Gastrocnemius medialis (tissue), 4 donors: ENCODE measurements at regions not wholly inside any gene's neighbourhood (a gene's known extent, or its start where the extent isn't known, plus 50 kb on each side); places are given as distances from the start of the nearest gene placed in this dataset.

Experiments
- ATAC-seq, 2 donors: fragments of 150-250 bp; one replicate each; pipeline ENCODE4 v1.9.1; 2016
- DNase-seq, 2 donors: peaks; one replicate each; pipeline ENCODE4 v3.0.0-alpha.2; 2019
- H3K27ac ChIP-seq, 4 donors: fragments of 200-600 bp; sonication (generic); 1 replicate in 1 of 4; 2 replicates in 3 of 4; pipeline ENCODE4 v1.5.1; 2016 to 2018; ENCODE audit warnings: mild to moderate bottlenecking in 2 of 4, moderate library complexity in 1 of 4
- H3K27me3 ChIP-seq, 3 donors: fragments of 200-600 bp; sonication (generic) in 2 of 3; 1 replicate in 1 of 3; 2 replicates in 2 of 3; pipeline versions ENCODE4 v1.5.1 to v1.6.0; 2016 to 2019; ENCODE audit warnings: mild to moderate bottlenecking in 1 of 3, moderate library complexity in 1 of 3
- H3K36me3 ChIP-seq, 2 donors: fragments of 200-600 bp; sonication (generic) in 1 of 2; one replicate each; pipeline ENCODE4 v1.5.1; 2017 to 2018
- H3K4me1 ChIP-seq, 2 donors: fragments of 200-600 bp; sonication (generic) in 1 of 2; one replicate each; pipeline ENCODE4 v1.5.1; 2016 to 2017; ENCODE audit warnings: mild to moderate bottlenecking in 2 of 2
- H3K4me3 ChIP-seq, 4 donors: fragments of 200-600 bp; sonication (generic) in 3 of 4; 1 replicate in 1 of 4; 2 replicates in 3 of 4; pipeline ENCODE4 v1.5.1; 2016 to 2019; ENCODE audit warnings: mild to moderate bottlenecking in 2 of 4
- H3K9me3 ChIP-seq, 3 donors: fragments of 200-600 bp; sonication (generic) in 2 of 3; 1 replicate in 1 of 3; 2 replicates in 2 of 3; pipeline ENCODE4 v1.5.1; 2016 to 2019
- POLR2A ChIP-seq, 2 donors: fragments of 450-650 bp; IDR thresholded peaks; one replicate each; pipeline ENCODE4 v1.6.1; 2017; ENCODE audit warnings: antibody characterized with exemption in 2 of 2, mild to moderate bottlenecking in 2 of 2, moderate library complexity in 2 of 2
- in situ Hi-C, 4 donors: fragments of 200-750 bp; cut with MboI; loops; one replicate each; pipeline versions ENCODE4 v1.15.0 to v1.8.0; 2017; ENCODE audit warnings: low sequenced_read_pairs in 4 of 4
- intact Hi-C: fragments of 100-400 bp; cut with DNase I; formaldehyde crosslinking; loops from one replicate; pipeline ENCODE4 v1.15.1; 2023; ENCODE audit warnings: low total_unique reads
- TF ChIP-seq, protein P1 (sequence below), 5 experiments: fragments of 450-650 bp in 3 of 5; fragments of 200-600 bp in 2 of 5; sonication (generic) in 2 of 5; IDR thresholded peaks in 4 of 5; conservative IDR thresholded peaks in 1 of 5; 1 replicate in 4 of 5; 2 replicates in 1 of 5; pipeline ENCODE4 v1.5.1; 2016 to 2019; ENCODE audit warnings: antibody characterized with exemption in 5 of 5, mild to moderate bottlenecking in 3 of 5, moderate library complexity in 3 of 5

DNA sequence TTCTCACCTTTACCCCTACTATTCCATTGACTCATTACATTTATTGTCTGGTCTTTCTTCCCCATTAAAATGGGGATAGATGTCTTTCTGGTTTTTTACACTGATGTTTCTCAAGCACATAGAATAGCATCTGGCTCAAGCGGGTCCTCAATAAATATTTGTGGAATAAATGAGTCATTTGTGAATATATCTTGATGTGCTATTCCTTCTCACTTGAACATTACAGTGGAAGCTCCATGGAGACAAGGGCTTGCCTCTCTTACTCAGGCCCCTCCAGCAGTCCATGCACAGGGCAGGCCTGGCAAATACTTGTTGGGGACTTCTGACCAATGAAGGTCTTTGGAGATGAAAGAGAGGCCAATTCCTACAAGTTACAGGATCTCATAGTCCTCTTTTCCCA, 151.7 kb upstream of the TAS2R1 start:
- Histone ChIP-seq H3K9me3 (no peaks in the 10 kb centered on the region), H3K36me3 (no peaks in the 10 kb centered on the region), H3K4me3 (no peak overlapping the region), H3K4me1 (no peaks in the 10 kb centered on the region), H3K27me3 (no peaks in the 10 kb centered on the region), H3K27ac (no peak overlapping the region)
- ATAC-seq (no peak), DNase-seq (no peak)
- TF ChIP-seq, protein P1, sequence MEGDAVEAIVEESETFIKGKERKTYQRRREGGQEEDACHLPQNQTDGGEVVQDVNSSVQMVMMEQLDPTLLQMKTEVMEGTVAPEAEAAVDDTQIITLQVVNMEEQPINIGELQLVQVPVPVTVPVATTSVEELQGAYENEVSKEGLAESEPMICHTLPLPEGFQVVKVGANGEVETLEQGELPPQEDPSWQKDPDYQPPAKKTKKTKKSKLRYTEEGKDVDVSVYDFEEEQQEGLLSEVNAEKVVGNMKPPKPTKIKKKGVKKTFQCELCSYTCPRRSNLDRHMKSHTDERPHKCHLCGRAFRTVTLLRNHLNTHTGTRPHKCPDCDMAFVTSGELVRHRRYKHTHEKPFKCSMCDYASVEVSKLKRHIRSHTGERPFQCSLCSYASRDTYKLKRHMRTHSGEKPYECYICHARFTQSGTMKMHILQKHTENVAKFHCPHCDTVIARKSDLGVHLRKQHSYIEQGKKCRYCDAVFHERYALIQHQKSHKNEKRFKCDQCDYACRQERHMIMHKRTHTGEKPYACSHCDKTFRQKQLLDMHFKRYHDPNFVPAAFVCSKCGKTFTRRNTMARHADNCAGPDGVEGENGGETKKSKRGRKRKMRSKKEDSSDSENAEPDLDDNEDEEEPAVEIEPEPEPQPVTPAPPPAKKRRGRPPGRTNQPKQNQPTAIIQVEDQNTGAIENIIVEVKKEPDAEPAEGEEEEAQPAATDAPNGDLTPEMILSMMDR (IDR thresholded peaks at IDR 0.05 in 4 of 5, conservative IDR thresholded peaks at IDR 0.05 in 1 of 5), result no peak
- no peak for TF ChIP-seq POLR2A (IDR thresholded peaks at IDR 0.05)
- intact Hi-C loops (no loop called here), in situ Hi-C loops (no loop called here)

DNA sequence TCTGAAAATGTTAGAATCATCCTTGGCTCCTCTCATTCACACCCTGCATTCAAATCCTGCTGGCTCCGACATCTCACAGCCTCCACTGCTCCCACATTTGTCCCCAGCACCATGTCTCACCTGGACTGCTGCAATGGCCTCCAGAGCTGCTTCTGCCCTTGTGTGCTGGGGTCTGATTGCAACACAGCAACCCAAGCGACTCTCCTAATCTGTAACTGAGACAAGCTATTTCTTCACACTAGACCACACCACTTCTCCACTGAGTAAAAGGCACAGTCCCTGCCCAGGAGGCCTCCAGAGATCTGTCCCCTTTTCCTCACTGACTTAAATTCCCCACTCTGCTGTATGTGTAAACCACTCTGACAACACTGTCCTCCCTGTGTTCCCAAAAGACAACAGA, 151.1 kb upstream of the TAS2R1 start:
- Histone ChIP-seq H3K4me3 (no peak overlapping the region), H3K9me3 (no peaks in the 10 kb centered on the region), H3K27ac (no peak overlapping the region), H3K36me3 (no peaks in the 10 kb centered on the region), H3K27me3 (no peaks in the 10 kb centered on the region), H3K4me1 (no peaks in the 10 kb centered on the region)
- intact Hi-C loops, result no loop called here
- DNase-seq (no peak), ATAC-seq (no peak)
- no peak for TF ChIP-seq POLR2A (IDR thresholded peaks at IDR 0.05)
- TF ChIP-seq, protein P1 (IDR thresholded peaks at IDR 0.05 in 4 of 5, conservative IDR thresholded peaks at IDR 0.05 in 1 of 5), result no peak
- in situ Hi-C loops, result no loop called here

DNA sequence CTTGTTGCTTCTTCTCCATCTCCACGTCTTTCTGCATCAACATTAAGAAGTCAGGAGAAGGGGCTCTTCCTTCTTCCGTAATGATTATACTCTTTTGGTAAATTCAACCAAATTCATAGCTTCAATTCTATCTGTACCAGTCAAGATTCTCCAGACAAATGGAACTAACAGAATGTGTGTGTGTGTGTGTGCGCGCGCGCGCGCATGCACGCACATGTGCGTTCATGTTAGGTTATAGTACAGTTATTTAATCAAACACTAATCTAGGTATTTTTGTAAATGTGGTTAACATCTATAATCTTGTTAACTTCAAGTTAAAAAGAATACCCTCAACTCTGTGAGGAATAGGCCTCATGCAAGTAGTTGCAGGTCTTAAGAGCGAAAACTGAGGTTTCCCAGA, 150.3 kb upstream of the TAS2R1 start:
- no peak for TF ChIP-seq POLR2A (IDR thresholded peaks at IDR 0.05)
- TF ChIP-seq, protein P1 (IDR thresholded peaks at IDR 0.05 in 4 of 5, conservative IDR thresholded peaks at IDR 0.05 in 1 of 5), result no peak
- in situ Hi-C loops (no loop called here), intact Hi-C loops (no loop called here)
- no peaks in the 10 kb centered on the region for H3K27me3 ChIP-seq
- H3K9me3 ChIP-seq, result no peaks in the 10 kb centered on the region
- no peak overlapping the region for H3K4me3 ChIP-seq
- H3K27ac ChIP-seq, result no peak overlapping the region
- no peak for ATAC-seq
- no peaks in the 10 kb centered on the region for H3K36me3 ChIP-seq
- H3K4me1 ChIP-seq, result no peaks in the 10 kb centered on the region
- DNase-seq, result no peak

DNA sequence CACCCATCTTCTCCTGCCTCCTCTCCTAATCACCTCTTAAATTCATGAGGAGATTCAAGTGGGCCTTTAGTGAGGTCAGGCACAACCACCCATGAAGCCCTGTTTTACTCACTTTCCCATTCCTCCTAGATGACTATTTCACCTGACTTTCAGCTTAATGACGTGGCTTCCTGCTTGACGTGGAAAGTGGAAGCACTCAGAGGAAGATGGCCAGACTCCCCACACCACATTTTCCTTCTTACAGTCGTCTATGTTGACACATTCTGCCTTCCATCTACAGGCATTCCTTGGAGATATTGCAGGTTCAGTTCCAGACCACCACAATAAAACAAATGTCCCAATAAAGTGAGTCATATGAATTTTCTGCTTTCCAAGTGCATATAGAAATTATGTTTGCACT, 146.4 kb upstream of the TAS2R1 start:
- Histone ChIP-seq H3K36me3 (no peaks in the 10 kb centered on the region), H3K9me3 (no peaks in the 10 kb centered on the region), H3K4me1 (no peaks in the 10 kb centered on the region), H3K27me3 (no peaks in the 10 kb centered on the region), H3K27ac (no peak overlapping the region), H3K4me3 (no peak overlapping the region)
- intact Hi-C loops, result no loop called here
- DNase-seq, result no peak
- TF ChIP-seq POLR2A (IDR thresholded peaks at IDR 0.05), result no peak
- TF ChIP-seq, protein P1 (IDR thresholded peaks at IDR 0.05 in 4 of 5, conservative IDR thresholded peaks at IDR 0.05 in 1 of 5), result no peak
- no peak for ATAC-seq
- in situ Hi-C loops, result no loop called here

DNA sequence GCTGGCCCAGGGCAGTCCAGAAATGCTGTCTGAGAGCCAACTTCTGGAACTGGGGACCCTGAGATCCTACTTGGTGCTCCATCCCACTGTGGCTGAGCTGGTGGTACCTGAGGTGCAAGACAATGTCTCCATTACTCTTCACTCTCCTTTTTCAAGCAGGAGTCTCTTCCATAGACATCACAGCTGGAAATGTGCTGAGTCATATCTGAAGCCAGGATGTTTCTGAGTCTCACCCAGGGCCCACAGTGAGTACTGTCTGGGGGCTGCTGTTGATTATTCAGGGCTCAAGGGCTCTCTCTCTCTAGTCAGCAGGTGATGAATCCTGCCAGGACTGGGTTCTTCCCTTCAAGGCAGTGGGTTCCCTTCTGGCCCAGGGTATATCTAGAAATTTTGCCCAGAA, 145.2 kb upstream of the TAS2R1 start:
- in situ Hi-C loops, result no loop called here
- intact Hi-C loops, result no loop called here
- ATAC-seq, result no peak

More for the DNA sequence above, 145.2 kb upstream of the TAS2R1 start:
- TF ChIP-seq, protein P1 (IDR thresholded peaks at IDR 0.05 in 4 of 5, conservative IDR thresholded peaks at IDR 0.05 in 1 of 5), result no peak
- TF ChIP-seq POLR2A (IDR thresholded peaks at IDR 0.05), result no peak
- no peaks in the 10 kb centered on the region for H3K27me3 ChIP-seq
- no peak overlapping the region for H3K27ac ChIP-seq
- no peaks in the 10 kb centered on the region for H3K9me3 ChIP-seq
- no peak for DNase-seq
- no peaks in the 10 kb centered on the region for H3K4me1 ChIP-seq
- no peaks in the 10 kb centered on the region for H3K36me3 ChIP-seq
- no peak overlapping the region for H3K4me3 ChIP-seq
